ELR (cell line): ENCODE measurements at regions not wholly inside any gene's neighbourhood (a gene's known extent, or its start where the extent isn't known, plus 50 kb on each side); places are given as distances from the start of the nearest gene placed in this dataset.
"Not testable (repeated sequence)": the region's sequence is repeated elsewhere in the genome, so short reads cannot be mapped to it uniquely, and the experiment has no call there.

Experiments
- DNase-seq: peaks from one replicate; pipeline ENCODE4 v3.0.0-alpha.2; 2015; ENCODE audit warnings: low read depth

DNA sequence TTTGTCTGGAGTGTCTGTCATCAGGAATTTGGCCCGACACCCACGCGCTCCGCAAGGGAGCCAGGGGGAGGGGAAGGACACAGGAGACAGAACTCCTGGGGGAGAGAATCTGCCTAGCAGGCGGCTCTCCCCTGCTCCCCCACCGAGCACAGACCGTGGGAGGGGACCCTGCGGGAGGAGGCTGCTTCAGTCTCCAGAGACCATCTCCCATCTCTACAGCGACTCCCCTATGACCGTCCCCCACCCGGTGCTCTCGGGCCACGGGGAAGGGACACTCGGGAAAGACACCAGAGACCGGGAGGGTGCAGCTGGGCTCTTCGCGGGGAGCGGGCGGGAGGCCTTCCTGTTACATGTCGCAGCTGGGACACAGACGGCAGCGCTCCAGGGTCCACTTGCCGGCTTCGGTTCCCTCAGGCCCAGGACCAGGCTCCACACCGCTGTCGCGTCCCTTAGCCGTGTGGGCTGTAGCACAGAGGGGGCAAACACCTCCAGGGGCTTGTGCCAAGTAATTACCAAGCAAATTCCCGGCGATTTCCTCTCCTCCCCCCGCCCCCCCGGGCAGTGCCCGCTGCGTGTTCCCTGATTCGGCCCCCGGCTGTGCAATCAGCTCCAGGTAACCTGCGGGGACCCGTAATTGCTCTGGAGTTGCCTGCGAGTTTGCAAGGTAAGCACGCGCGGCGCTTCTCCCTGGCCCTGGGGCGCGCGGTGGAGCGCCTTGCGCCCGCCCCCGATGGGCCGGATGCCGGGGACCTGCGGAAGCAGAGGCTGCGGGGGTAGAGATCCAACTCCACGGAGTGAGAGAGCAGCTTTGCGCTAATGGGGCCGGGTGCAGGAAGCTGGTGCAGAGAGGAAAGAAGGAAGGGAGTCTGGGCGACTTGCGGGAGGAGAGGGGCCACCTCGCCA is 155.1 kb upstream of the CADM1 start:
- DNase-seq: no peak

GRCh38 chr11:115657586-115657985 is 153.4 kb upstream of the CADM1 start:
- DNase-seq: no peak

GRCh38 chr11:115656669-115657068 is 152.5 kb upstream of the CADM1 start:
- no peak for DNase-seq

DNA sequence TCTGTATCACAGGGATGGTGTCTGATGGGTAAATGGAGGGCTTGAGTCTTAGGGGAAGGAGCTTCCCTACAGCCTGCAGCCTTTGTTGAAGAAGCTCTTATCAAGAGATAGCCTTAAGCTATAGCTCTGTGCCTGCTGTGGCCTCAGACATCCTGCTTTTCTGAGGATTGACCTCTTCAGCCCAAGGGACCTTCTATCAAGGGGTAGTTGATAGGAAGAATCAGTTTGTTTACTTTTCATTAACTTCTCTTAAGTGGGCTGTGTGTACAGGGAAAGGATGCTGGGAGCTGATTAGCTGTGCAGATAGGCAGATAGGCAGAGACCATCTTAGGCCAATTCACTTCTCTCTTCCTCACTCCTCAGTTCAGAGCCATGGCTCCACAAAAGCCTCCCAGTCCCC is 151.8 kb upstream of the CADM1 start:
- DNase-seq: no peak

DNA sequence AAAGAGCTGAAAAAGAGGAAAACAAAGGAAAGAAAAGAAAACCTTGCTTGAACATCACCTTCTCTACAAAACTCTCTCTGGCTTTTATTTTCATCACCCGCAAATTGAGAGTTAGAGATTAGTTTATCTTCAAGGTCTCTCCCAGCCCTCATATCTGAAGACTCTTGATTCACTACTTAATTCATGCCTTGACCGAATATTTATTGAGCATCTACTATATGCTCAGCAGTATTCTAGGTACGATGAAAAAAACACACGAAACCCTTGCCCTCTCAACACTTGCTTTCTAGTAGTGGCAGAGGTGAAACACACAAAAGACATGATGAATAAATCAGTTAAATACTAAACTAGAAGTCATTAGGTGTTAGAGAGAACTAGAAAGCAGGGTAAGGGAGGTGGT is 150.6 kb upstream of the CADM1 start:
- DNase-seq: no peak

DNA sequence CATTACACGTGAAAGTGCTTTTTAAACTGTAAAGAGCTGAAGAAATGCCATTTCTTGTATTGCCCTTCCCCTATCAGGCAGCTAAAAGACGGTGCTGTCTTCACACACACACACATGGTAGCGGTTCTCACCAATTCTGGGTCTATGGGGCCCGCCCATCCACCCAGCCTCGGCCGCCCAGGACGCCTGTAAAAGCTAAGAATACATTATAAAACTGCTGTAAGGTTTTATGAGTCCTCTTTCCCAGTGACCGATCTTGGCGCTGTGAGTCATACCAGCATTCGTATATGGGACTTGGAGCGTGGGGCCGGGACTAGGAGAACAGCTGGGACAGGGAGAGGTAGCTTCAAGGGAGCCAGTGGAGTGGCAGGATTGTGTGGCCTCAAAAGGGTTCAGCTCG is 149.7 kb upstream of the CADM1 start:
- DNase-seq: peak; percentile 35

GRCh38 chr11:115653076-115653475 is 148.9 kb upstream of the CADM1 start:
- peak; percentile 10 for DNase-seq

- DNase-seq: no peak
Observed at GRCh38 chr11:115652496-115652895, 148.3 kb upstream of the CADM1 start.

- no peak for DNase-seq
Observed at GRCh38 chr11:115652094-115652493, 147.9 kb upstream of the CADM1 start.

GRCh38 chr11:115649461-115649860 is 145.2 kb upstream of the CADM1 start:
- DNase-seq: no peak

DNA sequence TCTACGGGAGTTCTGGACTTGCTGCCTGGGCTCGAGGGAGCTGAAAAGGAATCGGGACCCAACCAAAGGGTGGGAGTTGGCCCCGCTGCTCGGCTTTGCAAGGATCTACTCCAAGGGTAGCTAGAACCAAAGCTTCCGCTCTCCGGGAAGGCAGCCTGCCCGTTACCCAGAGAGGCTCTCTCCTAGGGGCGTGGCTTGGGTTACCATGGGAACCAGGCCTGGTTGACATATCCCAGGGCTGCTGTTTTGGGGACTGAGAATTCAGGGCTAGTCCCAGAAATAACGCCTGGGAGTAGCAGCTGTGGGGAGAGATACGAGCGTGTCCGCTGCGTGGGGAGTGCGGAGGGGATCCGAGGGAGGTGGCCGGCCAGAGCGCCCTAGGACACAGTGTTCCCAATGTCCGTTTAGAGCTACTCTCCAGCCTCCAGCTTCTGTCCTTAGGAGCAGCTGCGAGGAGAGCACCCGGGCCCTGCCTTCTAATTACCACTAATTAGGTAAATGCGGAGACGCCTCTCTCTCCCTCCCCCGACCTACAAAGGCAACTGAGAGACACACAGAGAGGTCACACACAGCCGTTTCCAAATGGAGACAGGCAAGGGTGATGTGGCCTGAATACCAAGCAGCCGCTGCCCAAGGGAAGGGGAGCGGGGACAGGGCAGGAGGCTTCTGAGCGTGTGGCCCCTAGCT is 141.6 kb upstream of the CADM1 start:
- DNase-seq: no peak

DNA sequence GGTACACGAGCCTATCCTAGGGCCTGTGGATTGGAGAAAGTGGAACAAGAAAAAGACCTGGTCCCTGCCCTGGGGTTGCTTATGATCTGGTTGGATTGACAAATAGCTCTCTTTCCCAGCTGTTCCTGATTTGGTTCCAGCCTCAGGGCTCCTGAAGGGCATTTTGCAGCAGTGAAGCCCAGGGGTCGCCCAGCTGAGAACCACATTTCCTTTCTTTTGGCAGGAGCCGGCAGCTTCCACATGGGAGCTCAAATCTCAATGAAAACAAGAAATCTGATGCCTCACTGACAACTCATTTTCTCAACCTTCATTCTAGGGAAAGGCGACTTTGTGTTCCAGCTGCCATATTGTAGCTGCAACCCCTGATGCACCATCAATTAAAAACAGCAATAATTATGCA is 140.6 kb upstream of the CADM1 start:
- no peak for DNase-seq

GRCh38 chr11:115643549-115644270 is 139.5 kb upstream of the CADM1 start:
- no peak for DNase-seq

- DNase-seq: no peak
Observed at GRCh38 chr11:115642660-115643059, 138.4 kb upstream of the CADM1 start.

GRCh38 chr11:115637599-115638241 is 133.5 kb upstream of the CADM1 start:
- DNase-seq: no peak

- no peak for DNase-seq
Observed at GRCh38 chr11:115636753-115637527, 132.7 kb upstream of the CADM1 start.

- not testable (repeated sequence) for DNase-seq
Observed at GRCh38 chr11:115633977-115634376, 129.8 kb upstream of the CADM1 start.

GRCh38 chr11:115632061-115632460 is 127.8 kb upstream of the CADM1 start:
- no peak for DNase-seq

DNA sequence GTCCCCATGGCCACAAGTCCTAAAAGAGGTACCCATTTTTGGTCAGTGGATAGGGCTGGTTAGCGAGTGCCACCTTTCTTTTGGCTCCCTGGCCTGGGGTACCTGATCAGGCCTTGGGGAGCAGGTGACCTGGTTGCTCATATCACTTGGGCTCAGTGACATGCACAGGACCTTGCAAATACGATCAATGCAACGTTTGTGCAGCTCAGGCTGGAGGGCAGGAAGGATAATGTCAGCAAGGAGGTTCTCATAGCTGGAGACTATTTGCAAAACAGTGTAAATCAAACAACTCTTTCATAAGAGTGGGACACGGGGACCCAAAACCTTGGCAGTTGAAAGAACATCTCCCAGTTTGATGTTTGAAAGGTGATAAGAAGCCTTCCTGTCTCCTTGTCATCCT is 127.4 kb upstream of the CADM1 start:
- no peak for DNase-seq

DNA sequence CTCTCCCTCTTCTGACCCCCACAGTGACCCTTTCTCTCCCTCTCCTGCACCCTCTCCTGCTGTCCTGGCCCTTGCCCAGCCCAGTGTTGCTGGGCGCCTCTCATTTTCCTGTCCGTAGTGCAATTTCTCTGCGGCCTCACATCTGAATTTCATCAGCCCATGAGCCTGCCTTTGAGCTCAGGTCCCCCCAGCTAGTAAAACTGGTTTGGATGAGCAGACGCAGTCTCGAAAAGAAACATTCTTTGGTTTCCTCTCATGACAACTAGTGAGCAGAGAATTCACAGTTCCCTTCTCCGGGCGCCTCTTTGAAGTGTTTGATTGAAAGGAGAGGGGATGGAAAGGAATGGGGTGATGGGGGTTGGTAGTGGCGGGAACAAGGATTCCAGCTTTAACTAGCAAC is 126.0 kb upstream of the CADM1 start:
- no peak for DNase-seq

DNA sequence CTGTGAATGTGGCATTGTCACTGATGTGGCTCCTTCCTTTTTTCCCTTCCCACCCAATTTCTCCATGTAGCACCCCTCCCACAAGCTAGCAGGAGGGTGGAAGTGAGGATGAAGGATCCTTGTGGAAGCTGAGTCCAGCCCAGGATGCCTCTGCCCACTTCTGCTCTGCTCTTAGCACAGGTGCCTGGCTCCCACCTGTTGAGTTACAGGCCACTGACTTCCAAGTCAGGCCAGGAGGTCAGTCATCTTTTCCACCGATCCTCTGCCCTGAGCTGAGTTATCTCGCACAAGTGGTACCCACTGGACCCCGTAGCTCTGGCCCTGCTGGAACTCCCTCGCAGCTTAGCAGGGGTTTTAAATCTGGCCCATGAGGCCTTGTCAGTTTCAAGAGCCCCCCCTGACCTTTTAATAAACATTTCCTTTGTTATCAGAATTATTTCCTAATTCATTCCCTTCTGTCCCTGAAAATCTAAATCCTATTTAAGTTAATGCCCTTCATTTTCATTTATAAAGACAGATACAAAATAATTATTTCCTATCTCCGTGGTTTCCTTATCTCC is 125.3 kb upstream of the CADM1 start:
- no peak for DNase-seq
